Karpas-422 (cell line): ENCODE measurements at regions not wholly inside any gene's neighbourhood (a gene's known extent, or its start where the extent isn't known, plus 50 kb on each side); places are given as distances from the start of the nearest gene placed in this dataset.

Source experiments
- DNase-seq: peaks from one replicate; pipeline ENCODE4 v3.0.0-alpha.2; 2015
- H2AFZ ChIP-seq: fragments of 200-600 bp; sonication (generic); 2 replicates; pipeline ENCODE4 v1.6.1; 2014; ENCODE audit warnings: antibody characterized with exemption, low read length, mixed read lengths
- H3K27ac ChIP-seq: fragments of 200-600 bp; sonication (generic); 2 replicates; pipeline ENCODE4 v1.5.1; 2014; ENCODE audit warnings: mild to moderate bottlenecking, low read length, moderate library complexity
- H3K27me3 ChIP-seq: fragments of 200-600 bp; sonication (generic); 2 replicates; pipeline ENCODE4 v1.6.1; 2014; ENCODE audit warnings: low read length, mixed read lengths
- H3K36me3 ChIP-seq: fragments of 200-600 bp; sonication (generic); 2 replicates; pipeline ENCODE4 v1.6.1; 2014; ENCODE audit warnings: low read length, mixed read lengths; ENCODE audit not compliant: insufficient read depth
- H3K4me1 ChIP-seq: fragments of 200-600 bp; sonication (generic); 2 replicates; pipeline ENCODE4 v1.6.1; 2014; ENCODE audit warnings: mild to moderate bottlenecking, low read length, mixed read lengths
- H3K4me2 ChIP-seq: fragments of 200-600 bp; sonication (generic); 2 replicates; pipeline ENCODE4 v1.6.1; 2014; ENCODE audit warnings: low read length, low read depth, mild to moderate bottlenecking; ENCODE audit not compliant: poor library complexity, severe bottlenecking
- H3K4me3 ChIP-seq: fragments of 200-600 bp; sonication (generic); 2 replicates; pipeline ENCODE4 v1.5.1; 2014; ENCODE audit warnings: mild to moderate bottlenecking, antibody characterized with exemption, low read length, mixed read lengths
- H3K79me2 ChIP-seq: fragments of 200-600 bp; sonication (generic); 2 replicates; pipeline ENCODE4 v1.6.1; 2014; ENCODE audit warnings: mild to moderate bottlenecking, low read length, mixed read lengths
- H3K9ac ChIP-seq: fragments of 200-600 bp; sonication (generic); 2 replicates; pipeline ENCODE4 v1.6.0; 2014; ENCODE audit warnings: low read length
- H3K9me2 ChIP-seq: fragments of 200-600 bp; sonication (generic), shearing (Covaris generic); replicated peaks from 2 replicates; pipeline ENCODE4 v1.6.0; 2014; ENCODE audit warnings: mild to moderate bottlenecking, low read length, moderate library complexity; ENCODE audit not compliant: insufficient read depth
- H3K9me3 ChIP-seq: fragments of 300-700, 200-600 bp; sonication (generic); 2 replicates; pipeline ENCODE4 v1.6.1; 2014; ENCODE audit warnings: low read length, mixed read lengths
- H4K20me1 ChIP-seq: fragments of 200-600 bp; sonication (generic); 2 replicates; pipeline ENCODE4 v1.6.1; 2014; ENCODE audit warnings: mild to moderate bottlenecking, antibody characterized with exemption, low read length, low read depth; ENCODE audit not compliant: insufficient read depth

DNA sequence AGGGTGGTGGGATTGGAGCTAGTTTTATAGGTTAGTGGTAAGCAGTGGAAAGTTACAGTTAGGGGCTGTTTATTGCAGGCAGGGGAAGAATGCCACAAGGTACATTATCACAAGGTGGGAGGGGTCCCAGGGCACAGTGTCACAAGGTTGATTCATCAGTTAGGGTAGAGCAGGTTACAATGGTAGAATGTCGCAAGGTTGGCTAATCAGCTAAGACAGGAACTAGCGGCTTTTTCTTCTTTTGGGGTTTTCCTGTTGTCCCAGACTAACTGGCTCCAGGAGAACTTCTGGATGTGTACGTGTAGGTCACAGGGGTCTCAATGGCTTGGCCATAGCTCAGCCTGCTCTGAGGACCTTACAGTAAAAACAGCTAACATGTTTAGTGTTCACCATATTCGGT lies 1221.1 kb downstream of the SLITRK1 start:
- no peak for DNase-seq
- H3K4me2 ChIP-seq: no peak overlapping the region
- no peaks in the 10 kb centered on the region for H3K36me3 ChIP-seq
- no peak overlapping the region for H3K27ac ChIP-seq
- no peak overlapping the region for H2AFZ ChIP-seq
- no peaks in the 10 kb centered on the region for H3K27me3 ChIP-seq
- H3K4me3 ChIP-seq: no peak overlapping the region
- H3K9ac ChIP-seq: no peak overlapping the region
- H4K20me1 ChIP-seq: no peaks in the 10 kb centered on the region
- no peaks in the 10 kb centered on the region for H3K9me3 ChIP-seq
- H3K79me2 ChIP-seq: no peaks in the 10 kb centered on the region
- H3K4me1 ChIP-seq: no peaks in the 10 kb centered on the region
- no peaks in the 10 kb centered on the region for H3K9me2 ChIP-seq

DNA sequence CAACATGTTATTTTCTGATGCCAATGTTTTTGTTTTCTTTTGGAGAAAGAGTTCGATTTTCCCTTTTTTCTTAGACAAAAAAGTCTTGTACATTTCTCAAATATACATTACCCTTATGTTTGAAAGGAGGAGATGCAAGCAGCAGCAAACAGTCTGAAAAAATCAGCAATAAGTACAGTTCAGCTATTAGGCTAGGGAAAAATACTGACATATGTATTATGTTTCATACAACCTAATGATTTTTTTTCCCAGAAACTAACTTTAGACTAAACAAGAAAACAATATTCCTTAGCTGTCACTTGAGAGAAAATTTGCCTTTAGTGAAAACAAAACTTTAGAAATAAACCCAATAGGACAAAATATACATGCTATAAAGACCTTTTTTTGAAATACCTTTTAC lies 1223.5 kb downstream of the SLITRK1 start:
- Histone ChIP-seq H3K9me2 (no peaks in the 10 kb centered on the region), H3K4me3 (no peak overlapping the region), H3K4me2 (no peak overlapping the region), H3K9ac (no peak overlapping the region), H3K79me2 (no peaks in the 10 kb centered on the region), H3K27me3 (no peaks in the 10 kb centered on the region), H3K36me3 (no peaks in the 10 kb centered on the region), H4K20me1 (no peaks in the 10 kb centered on the region), H3K9me3 (no peaks in the 10 kb centered on the region), H3K4me1 (no peaks in the 10 kb centered on the region), H2AFZ (no peak overlapping the region), H3K27ac (no peak overlapping the region)
- DNase-seq: no peak

DNA sequence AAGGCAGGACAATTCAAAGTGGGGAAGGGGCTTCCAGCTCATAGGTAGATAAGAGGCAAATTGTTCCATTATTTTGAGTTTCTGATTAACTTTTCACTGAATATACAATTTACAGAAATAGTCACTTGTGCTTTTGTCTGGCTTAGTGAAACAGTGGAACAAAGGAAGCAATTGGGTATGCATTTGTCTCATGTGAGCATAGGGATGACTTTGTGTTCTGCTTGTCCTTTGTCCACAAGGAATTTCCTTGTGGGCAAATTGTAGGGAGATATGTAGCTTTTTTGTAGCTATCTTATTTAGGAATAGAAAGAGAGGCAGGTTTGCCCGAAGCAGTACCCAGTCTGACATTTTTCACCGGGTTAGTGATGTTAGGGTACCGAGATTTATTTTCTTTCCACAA lies 1224.8 kb downstream of the SLITRK1 start:
- H3K9ac ChIP-seq: no peak overlapping the region
- no peaks in the 10 kb centered on the region for H3K4me1 ChIP-seq
- H3K9me3 ChIP-seq: peaks cover 4% of the 10 kb centered on the region; the same call in 1 of the 2 replicates
- no peak overlapping the region for H3K4me3 ChIP-seq
- no peaks in the 10 kb centered on the region for H3K36me3 ChIP-seq
- DNase-seq: no peak
- H3K27me3 ChIP-seq: no peaks in the 10 kb centered on the region
- H4K20me1 ChIP-seq: no peaks in the 10 kb centered on the region
- no peaks in the 10 kb centered on the region for H3K79me2 ChIP-seq
- H3K4me2 ChIP-seq: no peak overlapping the region
- no peak overlapping the region for H2AFZ ChIP-seq
- H3K9me2 ChIP-seq: no peaks in the 10 kb centered on the region
- no peak overlapping the region for H3K27ac ChIP-seq

DNA sequence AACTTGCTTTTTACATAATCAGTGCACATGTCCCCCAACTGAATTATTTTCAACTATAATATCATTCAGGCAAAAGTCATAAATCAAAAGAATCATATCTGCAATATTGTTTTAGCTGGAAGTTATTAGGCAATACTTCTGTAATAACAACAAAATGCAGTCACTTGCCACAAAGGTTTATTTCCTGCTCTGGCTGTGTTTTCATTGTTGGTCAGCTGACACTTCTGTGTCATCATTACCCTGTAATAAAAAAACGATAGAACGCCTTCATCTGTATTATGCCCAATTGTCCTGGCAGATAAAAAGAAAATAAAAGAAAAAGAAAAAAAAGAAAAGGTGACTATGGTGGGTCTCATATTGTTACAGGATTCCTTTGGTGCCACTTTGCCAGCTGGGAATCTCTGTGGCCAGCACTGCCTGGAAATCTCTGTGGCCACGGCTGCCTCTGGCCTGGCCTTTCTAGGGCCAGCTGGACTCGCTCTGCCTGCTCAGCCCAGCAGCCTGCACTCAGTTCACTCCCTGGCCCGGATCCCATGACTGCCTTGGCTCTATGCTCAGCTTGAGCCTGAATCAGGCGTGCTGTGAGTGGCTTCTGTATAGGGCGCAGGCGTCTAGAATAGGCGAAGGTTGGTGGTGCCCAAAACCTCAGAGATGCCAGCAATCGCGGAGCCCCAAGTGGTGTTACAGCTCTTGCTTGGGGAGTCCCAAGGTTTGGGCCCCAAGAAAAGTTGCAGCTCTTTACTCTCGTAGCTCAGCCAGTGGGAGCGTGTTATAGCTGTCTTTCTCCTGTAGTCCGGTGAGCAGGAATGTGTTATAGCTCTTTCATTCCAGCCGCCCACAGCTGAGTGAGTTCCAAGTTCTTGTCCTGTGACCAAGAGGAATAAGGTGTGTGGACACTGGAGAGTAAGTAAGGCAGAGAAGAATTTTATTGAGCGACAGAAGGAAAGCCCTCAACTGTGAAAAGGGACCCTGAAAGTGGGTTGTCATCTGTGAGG lies 1227.1 kb downstream of the SLITRK1 start:
- Histone ChIP-seq H3K9me3 (peaks cover 4% of the 10 kb centered on the region; the same call in 1 of the 2 replicates), H3K4me2 (no peak overlapping the region), H3K4me1 (no peaks in the 10 kb centered on the region), H3K36me3 (no peaks in the 10 kb centered on the region), H2AFZ (no peak overlapping the region), H3K27ac (no peak overlapping the region), H4K20me1 (no peaks in the 10 kb centered on the region), H3K27me3 (no peaks in the 10 kb centered on the region), H3K79me2 (no peaks in the 10 kb centered on the region), H3K9ac (no peak overlapping the region), H3K9me2 (no peaks in the 10 kb centered on the region), H3K4me3 (no peak overlapping the region)
- DNase-seq: no peak

DNA sequence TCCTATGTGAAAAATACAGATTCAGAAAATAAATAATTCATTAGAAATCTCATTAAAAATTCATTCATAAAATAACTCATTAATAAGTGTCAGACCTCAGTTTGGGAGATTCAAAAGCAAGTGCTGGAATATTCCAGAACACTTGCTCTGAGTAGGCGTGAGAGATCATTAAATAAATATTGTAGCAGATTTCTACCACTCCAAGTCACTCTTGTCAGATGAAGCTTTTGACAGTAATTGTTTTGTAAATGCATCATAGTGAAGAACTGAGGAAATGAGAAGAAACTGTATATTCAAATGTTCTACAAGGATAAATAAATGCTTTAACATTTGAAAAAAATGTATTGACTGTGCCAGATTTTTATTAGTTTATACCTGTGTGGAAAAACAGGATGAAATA lies 1228.1 kb downstream of the SLITRK1 start:
- no peak for DNase-seq
- no peak overlapping the region for H3K4me2 ChIP-seq
- no peak overlapping the region for H3K4me3 ChIP-seq
- H3K4me1 ChIP-seq: no peaks in the 10 kb centered on the region
- H3K9me3 ChIP-seq: peaks cover 4% of the 10 kb centered on the region; the same call in 1 of the 2 replicates
- H3K9me2 ChIP-seq: no peaks in the 10 kb centered on the region
- no peak overlapping the region for H3K27ac ChIP-seq
- no peak overlapping the region for H3K9ac ChIP-seq
- no peaks in the 10 kb centered on the region for H3K36me3 ChIP-seq
- no peaks in the 10 kb centered on the region for H4K20me1 ChIP-seq
- H3K27me3 ChIP-seq: no peaks in the 10 kb centered on the region
- no peaks in the 10 kb centered on the region for H3K79me2 ChIP-seq
- no peak overlapping the region for H2AFZ ChIP-seq

DNA sequence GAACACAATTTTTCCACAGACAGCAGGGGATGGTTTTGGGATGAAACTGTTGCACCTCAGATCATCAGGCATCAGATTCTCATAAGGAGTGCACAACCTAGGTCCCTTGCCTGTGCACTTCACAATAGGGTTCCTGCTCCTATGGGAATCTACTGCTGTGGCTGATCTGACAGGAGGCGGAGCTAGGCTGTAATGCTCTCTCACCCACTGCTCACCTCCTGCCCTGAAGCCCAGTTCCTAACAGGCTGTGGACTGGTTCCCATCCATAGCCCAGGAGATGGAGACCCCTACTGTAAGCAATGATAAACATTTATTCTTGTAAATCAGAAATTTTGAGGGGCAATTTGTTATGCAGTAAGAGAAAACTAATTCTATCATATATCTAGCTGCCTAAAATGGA lies 1234.7 kb downstream of the SLITRK1 start:
- Histone ChIP-seq H3K36me3 (no peaks in the 10 kb centered on the region), H3K27me3 (no peaks in the 10 kb centered on the region), H3K9ac (no peak overlapping the region), H3K4me1 (no peaks in the 10 kb centered on the region), H4K20me1 (no peaks in the 10 kb centered on the region), H3K4me3 (no peak overlapping the region), H2AFZ (no peak overlapping the region), H3K79me2 (no peaks in the 10 kb centered on the region), H3K9me3 (no peaks in the 10 kb centered on the region), H3K9me2 (no peaks in the 10 kb centered on the region), H3K27ac (no peak overlapping the region), H3K4me2 (no peak overlapping the region)
- DNase-seq: no peak

DNA sequence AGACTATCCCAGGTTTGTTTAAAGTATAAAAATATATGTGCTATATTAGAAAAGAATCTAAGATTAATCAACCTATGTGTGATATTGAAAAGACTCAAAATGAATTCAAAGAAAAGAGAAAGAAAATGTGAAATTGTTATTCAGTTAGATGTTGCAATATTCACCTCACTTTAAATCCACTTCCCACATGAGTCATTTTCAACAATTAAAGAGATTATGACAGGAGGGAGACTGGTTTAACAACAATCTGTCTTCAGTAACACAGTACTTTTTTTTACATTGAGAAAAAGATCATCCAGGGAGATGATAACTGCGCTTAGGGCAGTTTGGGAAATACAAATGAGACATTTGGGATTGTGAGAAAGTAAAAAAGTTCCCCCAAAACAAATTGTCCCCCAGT lies 1246.2 kb downstream of the SLITRK1 start:
- Histone ChIP-seq H3K9me3 (no peaks in the 10 kb centered on the region; the same call in 1 of the 2 replicates), H3K9me2 (no peaks in the 10 kb centered on the region; the same call in 1 of the 2 replicates)

DNA sequence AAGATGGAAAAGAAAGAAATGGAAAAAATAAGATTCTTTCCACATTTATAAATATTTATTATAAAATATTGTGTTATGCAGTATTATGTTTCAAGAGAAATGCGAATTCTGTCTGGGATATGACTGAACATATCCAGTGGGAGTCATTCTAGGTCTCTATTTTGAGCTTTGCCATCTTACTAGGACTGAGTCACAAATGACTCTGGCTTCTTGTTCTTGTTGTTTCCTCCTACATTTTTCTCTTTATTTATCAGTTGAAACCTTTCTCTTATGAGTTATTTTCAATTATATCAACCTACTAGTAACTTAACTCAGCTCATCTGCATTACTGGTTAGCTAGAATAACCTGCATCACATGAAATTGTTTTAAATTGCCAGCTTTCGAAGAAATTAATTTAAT lies 1247.3 kb downstream of the SLITRK1 start:
- Histone ChIP-seq H3K79me2 (no peaks in the 10 kb centered on the region), H3K36me3 (no peaks in the 10 kb centered on the region), H3K4me3 (no peak overlapping the region), H4K20me1 (no peaks in the 10 kb centered on the region), H3K9me2 (no peaks in the 10 kb centered on the region; the same call in 1 of the 2 replicates), H3K9ac (no peak overlapping the region), H3K27ac (no peak overlapping the region), H3K27me3 (no peaks in the 10 kb centered on the region), H3K4me2 (no peak overlapping the region), H3K4me1 (no peaks in the 10 kb centered on the region), H3K9me3 (no peaks in the 10 kb centered on the region; the same call in 1 of the 2 replicates), H2AFZ (no peak overlapping the region)
- DNase-seq: no peak

More for the DNA sequence above, 1246.2 kb downstream of the SLITRK1 start:
- Histone ChIP-seq H3K79me2 (no peaks in the 10 kb centered on the region), H4K20me1 (no peaks in the 10 kb centered on the region), H3K9ac (no peak overlapping the region), H3K27ac (no peak overlapping the region), H3K36me3 (no peaks in the 10 kb centered on the region), H3K4me3 (no peak overlapping the region), H3K27me3 (no peaks in the 10 kb centered on the region), H3K4me1 (no peaks in the 10 kb centered on the region), H2AFZ (no peak overlapping the region), H3K4me2 (no peak overlapping the region)
- no peak for DNase-seq
